HepG2 (cell line): ENCODE measurements at regions not wholly inside any gene's neighbourhood (a gene's known extent, or its start where the extent isn't known, plus 50 kb on each side); places are given as distances from the start of the nearest gene placed in this dataset.
A peak's percentile ranks its signal among the peaks of the same experiment; 100 is the strongest.

ENCODE experiments used
- ATRX ChIP-seq: sonication (generic); formaldehyde crosslinking; IDR thresholded peaks from 2 replicates; pipeline ENCODE4 v1.4.0; 2020; ENCODE audit warnings: missing genetic modification reagents, borderline replicate concordance
- BCL6 ChIP-seq: IDR thresholded peaks from 2 replicates; pipeline ENCODE4 v1.6.1; 2016; ENCODE audit warnings: missing genetic modification reagents, missing compliant biosample characterization
- CEBPG ChIP-seq: IDR thresholded peaks from 2 replicates; pipeline ENCODE4 v1.6.1; 2016
- FOXA1 ChIP-seq, 2 experiments: fragments of 450-650 bp in 1 of 2; sonication (generic) in 1 of 2; formaldehyde crosslinking in 1 of 2; IDR thresholded peaks; 2 replicates each; pipeline versions ENCODE4 v1.4.0 to v1.6.1; 2016 to 2020; ENCODE audit warnings: missing genetic modification reagents in 1 of 2
- MEIS2 ChIP-seq: sonication (generic); formaldehyde crosslinking; IDR thresholded peaks from 2 replicates; pipeline ENCODE4 v1.9.0; 2021; ENCODE audit warnings: mild to moderate bottlenecking, missing genetic modification reagents
- RCOR2 ChIP-seq: IDR thresholded peaks from 2 replicates; pipeline ENCODE4 v1.6.1; 2016; ENCODE audit warnings: missing biosample characterization, missing genetic modification reagents
- SALL1 ChIP-seq: sonication (generic); formaldehyde crosslinking; IDR thresholded peaks from 2 replicates; pipeline ENCODE4 v1.8.0; 2022; ENCODE audit warnings: mild to moderate bottlenecking, missing genetic modification reagents
- TBP ChIP-seq: sonication (generic); formaldehyde crosslinking; IDR thresholded peaks from 2 replicates; pipeline ENCODE4 v1.5.0; 2020; ENCODE audit warnings: missing genetic modification reagents
- ZC3H4 ChIP-seq: sonication (generic); formaldehyde crosslinking; IDR thresholded peaks from 2 replicates; pipeline ENCODE4 v1.4.0; 2020; ENCODE audit warnings: missing genetic modification reagents, borderline replicate concordance
- ZNF510 ChIP-seq: sonication (generic); formaldehyde crosslinking; IDR thresholded peaks from 2 replicates; pipeline ENCODE4 v1.4.0; 2020; ENCODE audit warnings: low read depth, mild to moderate bottlenecking, missing genetic modification reagents
- ZNF598 ChIP-seq: sonication (generic); formaldehyde crosslinking; IDR thresholded peaks from 2 replicates; pipeline ENCODE4 v1.5.1; 2020; ENCODE audit warnings: mild to moderate bottlenecking, missing genetic modification reagents, borderline replicate concordance
- ZNF850 ChIP-seq: sonication (generic); formaldehyde crosslinking; conservative IDR thresholded peaks from 2 replicates; pipeline ENCODE4 v1.9.0; 2021; ENCODE audit warnings: mild to moderate bottlenecking, missing genetic modification reagents
- TF ChIP-seq, protein P1 (sequence below): sonication (generic); formaldehyde crosslinking; IDR thresholded peaks from 2 replicates; pipeline ENCODE4 v1.5.1; 2020; ENCODE audit warnings: mild to moderate bottlenecking, missing genetic modification reagents, borderline replicate concordance
- TF ChIP-seq, protein P2 (sequence below): sonication (generic); formaldehyde crosslinking; IDR thresholded peaks from 2 replicates; pipeline ENCODE4 v1.5.0; 2020; ENCODE audit warnings: missing genetic modification reagents, mild to moderate bottlenecking, borderline replicate concordance
- TF ChIP-seq, protein P3 (sequence below): sonication (generic); formaldehyde crosslinking; IDR thresholded peaks from 2 replicates; pipeline ENCODE4 v1.8.0; 2022; ENCODE audit warnings: mild to moderate bottlenecking, missing genetic modification reagents, borderline replicate concordance
- TF ChIP-seq, protein P4 (sequence below): sonication (generic); formaldehyde crosslinking; IDR thresholded peaks from 2 replicates; pipeline ENCODE4 v1.8.1; 2022; ENCODE audit warnings: mild to moderate bottlenecking, missing genetic modification reagents
- TF ChIP-seq, protein P5 (sequence below): sonication (generic); formaldehyde crosslinking; IDR thresholded peaks from 2 replicates; pipeline ENCODE4 v1.4.0; 2020; ENCODE audit warnings: missing genetic modification reagents

DNA sequence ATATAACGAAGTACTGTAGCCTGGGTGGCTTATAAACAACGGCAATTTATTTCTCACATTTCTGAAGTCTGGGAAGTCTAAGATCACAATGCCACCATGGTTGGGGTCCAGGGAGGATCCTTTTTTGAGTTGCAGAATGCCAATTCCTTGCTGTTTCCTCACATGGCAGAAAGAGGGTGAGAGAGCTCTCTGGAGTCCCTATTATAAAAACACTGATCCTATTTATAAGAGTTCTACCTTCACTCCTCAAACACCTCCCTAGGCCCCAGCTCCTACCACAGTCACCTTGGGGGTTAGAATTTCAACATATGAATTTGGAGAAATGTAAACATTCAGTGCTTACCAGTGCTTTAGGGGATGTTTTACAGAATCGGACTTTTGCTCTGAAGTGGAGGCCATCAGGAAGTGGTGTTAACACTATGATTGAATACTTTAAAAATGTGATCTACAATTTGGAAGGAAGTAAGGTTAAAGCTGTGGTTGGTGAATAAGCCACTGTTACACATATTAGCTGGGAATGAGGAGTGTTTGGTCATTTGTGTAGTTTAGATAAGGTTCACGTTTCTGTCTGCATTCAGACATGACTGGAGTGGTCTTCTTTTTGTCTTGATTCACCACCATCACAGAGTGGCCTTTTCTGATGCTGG, 79.9 kb upstream of the SPTLC3 start (continued):
- TF ChIP-seq, protein P1, sequence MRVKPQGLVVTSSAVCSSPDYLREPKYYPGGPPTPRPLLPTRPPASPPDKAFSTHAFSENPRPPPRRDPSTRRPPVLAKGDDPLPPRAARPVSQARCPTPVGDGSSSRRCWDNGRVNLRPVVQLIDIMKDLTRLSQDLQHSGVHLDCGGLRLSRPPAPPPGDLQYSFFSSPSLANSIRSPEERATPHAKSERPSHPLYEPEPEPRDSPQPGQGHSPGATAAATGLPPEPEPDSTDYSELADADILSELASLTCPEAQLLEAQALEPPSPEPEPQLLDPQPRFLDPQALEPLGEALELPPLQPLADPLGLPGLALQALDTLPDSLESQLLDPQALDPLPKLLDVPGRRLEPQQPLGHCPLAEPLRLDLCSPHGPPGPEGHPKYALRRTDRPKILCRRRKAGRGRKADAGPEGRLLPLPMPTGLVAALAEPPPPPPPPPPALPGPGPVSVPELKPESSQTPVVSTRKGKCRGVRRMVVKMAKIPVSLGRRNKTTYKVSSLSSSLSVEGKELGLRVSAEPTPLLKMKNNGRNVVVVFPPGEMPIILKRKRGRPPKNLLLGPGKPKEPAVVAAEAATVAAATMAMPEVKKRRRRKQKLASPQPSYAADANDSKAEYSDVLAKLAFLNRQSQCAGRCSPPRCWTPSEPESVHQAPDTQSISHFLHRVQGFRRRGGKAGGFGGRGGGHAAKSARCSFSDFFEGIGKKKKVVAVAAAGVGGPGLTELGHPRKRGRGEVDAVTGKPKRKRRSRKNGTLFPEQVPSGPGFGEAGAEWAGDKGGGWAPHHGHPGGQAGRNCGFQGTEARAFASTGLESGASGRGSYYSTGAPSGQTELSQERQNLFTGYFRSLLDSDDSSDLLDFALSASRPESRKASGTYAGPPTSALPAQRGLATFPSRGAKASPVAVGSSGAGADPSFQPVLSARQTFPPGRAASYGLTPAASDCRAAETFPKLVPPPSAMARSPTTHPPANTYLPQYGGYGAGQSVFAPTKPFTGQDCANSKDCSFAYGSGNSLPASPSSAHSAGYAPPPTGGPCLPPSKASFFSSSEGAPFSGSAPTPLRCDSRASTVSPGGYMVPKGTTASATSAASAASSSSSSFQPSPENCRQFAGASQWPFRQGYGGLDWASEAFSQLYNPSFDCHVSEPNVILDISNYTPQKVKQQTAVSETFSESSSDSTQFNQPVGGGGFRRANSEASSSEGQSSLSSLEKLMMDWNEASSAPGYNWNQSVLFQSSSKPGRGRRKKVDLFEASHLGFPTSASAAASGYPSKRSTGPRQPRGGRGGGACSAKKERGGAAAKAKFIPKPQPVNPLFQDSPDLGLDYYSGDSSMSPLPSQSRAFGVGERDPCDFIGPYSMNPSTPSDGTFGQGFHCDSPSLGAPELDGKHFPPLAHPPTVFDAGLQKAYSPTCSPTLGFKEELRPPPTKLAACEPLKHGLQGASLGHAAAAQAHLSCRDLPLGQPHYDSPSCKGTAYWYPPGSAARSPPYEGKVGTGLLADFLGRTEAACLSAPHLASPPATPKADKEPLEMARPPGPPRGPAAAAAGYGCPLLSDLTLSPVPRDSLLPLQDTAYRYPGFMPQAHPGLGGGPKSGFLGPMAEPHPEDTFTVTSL (CRISPR knock-in tag) = peak; percentile 88; the same call in 1 of the 2 replicates
- TF ChIP-seq MEIS2 (CRISPR knock-in tag) (0 out of 2 replicates have a peak, but pooled peaks have one; percentile 30), SALL1 (peak; percentile 58; the same call in 1 of the 2 replicates), RCOR2 (CRISPR knock-in tag) (peak; percentile 84; the same call in 1 of the 2 replicates), CEBPG (CRISPR knock-in tag) (peak; percentile 79), ZNF510 (CRISPR knock-in tag) (0 out of 2 replicates have a peak, but pooled peaks have one; percentile 64), ZNF598 (no peak), TBP (CRISPR knock-in tag) (0 out of 2 replicates have a peak, but pooled peaks have one; percentile 52), FOXA1 (IDR thresholded peaks at IDR 0.05) (no peak), FOXA1 (CRISPR knock-in tag; IDR thresholded peaks at IDR 0.05) (peak; percentile 85), ZC3H4 (no peak), ZNF850 (CRISPR knock-in tag) (no peak), BCL6 (CRISPR knock-in tag) (peak; percentile 64; the same call in 1 of the 2 replicates), ATRX (CRISPR knock-in tag) (no peak)
- TF ChIP-seq, protein P2, sequence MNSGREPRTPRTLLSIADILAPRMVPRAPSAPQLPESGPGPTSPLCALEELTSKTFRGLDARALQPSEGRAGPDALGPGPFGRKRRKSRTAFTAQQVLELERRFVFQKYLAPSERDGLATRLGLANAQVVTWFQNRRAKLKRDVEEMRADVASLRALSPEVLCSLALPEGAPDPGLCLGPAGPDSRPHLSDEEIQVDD (CRISPR knock-in tag) = no peak
- TF ChIP-seq, protein P3, sequence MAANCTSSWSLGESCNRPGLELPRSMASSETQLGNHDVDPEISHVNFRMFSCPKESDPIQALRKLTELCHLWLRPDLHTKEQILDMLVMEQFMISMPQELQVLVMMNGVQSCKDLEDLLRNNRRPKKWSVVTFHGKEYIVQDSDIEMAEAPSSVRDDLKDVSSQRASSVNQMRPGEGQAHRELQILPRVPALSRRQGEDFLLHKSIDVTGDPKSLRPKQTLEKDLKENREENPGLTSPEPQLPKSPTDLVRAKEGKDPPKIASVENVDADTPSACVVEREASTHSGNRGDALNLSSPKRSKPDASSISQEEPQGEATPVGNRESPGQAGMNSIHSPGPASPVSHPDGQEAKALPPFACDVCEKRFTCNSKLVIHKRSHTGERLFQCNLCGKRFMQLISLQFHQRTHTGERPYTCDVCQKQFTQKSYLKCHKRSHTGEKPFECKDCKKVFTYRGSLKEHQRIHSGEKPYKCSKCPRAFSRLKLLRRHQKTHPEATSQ = peak; percentile 72; the same call in 1 of the 2 replicates
- TF ChIP-seq, protein P4, sequence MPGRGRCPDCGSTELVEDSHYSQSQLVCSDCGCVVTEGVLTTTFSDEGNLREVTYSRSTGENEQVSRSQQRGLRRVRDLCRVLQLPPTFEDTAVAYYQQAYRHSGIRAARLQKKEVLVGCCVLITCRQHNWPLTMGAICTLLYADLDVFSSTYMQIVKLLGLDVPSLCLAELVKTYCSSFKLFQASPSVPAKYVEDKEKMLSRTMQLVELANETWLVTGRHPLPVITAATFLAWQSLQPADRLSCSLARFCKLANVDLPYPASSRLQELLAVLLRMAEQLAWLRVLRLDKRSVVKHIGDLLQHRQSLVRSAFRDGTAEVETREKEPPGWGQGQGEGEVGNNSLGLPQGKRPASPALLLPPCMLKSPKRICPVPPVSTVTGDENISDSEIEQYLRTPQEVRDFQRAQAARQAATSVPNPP (CRISPR knock-in tag) = peak; percentile 32; the same call in 1 of the 2 replicates
- TF ChIP-seq, protein P5, sequence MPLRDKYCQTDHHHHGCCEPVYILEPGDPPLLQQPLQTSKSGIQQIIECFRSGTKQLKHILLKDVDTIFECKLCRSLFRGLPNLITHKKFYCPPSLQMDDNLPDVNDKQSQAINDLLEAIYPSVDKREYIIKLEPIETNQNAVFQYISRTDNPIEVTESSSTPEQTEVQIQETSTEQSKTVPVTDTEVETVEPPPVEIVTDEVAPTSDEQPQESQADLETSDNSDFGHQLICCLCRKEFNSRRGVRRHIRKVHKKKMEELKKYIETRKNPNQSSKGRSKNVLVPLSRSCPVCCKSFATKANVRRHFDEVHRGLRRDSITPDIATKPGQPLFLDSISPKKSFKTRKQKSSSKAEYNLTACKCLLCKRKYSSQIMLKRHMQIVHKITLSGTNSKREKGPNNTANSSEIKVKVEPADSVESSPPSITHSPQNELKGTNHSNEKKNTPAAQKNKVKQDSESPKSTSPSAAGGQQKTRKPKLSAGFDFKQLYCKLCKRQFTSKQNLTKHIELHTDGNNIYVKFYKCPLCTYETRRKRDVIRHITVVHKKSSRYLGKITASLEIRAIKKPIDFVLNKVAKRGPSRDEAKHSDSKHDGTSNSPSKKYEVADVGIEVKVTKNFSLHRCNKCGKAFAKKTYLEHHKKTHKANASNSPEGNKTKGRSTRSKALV (CRISPR knock-in tag) = 0 out of 2 replicates have a peak, but pooled peaks have one; percentile 34
